Thyroid gland (tissue), 4 donors: ENCODE measurements at regions not wholly inside any gene's neighbourhood (a gene's known extent, or its start where the extent isn't known, plus 50 kb on each side); places are given as distances from the start of the nearest gene placed in this dataset.

Experiments used
- CTCF ChIP-seq, 6 experiments: fragments of 200-600 bp in 3 of 6; fragments of 450-650 bp in 3 of 6; sonication (generic) in 3 of 6; IDR thresholded peaks; one replicate each; pipeline ENCODE4 v1.5.1; 2016 to 2019; ENCODE audit warnings: antibody characterized with exemption in 6 of 6, mild to moderate bottlenecking in 2 of 6, inconsistent platforms in 1 of 6, moderate library complexity in 1 of 6
- POLR2A ChIP-seq, 2 donors: fragments of 450-650 bp; IDR thresholded peaks; one replicate each; pipeline ENCODE4 v1.6.1; 2017; ENCODE audit warnings: antibody characterized with exemption in 2 of 2, mild to moderate bottlenecking in 2 of 2, moderate library complexity in 1 of 2

GRCh38 chr6:1153696-1154245 is 158.1 kb upstream of the FOXQ1 start:
- TF ChIP-seq CTCF (IDR thresholded peaks at IDR 0.05) (no peak), POLR2A (IDR thresholded peaks at IDR 0.05) (no peak)
